Prostate gland (tissue), 2 donors: ENCODE measurements at regions not wholly inside any gene's neighbourhood (a gene's known extent, or its start where the extent isn't known, plus 50 kb on each side); places are given as distances from the start of the nearest gene placed in this dataset.

Source experiments
- CTCF ChIP-seq, 4 experiments: fragments of 200-600 bp in 2 of 4; fragments of 450-650 bp in 2 of 4; sonication (generic) in 2 of 4; IDR thresholded peaks; 1 replicate in 3 of 4; 2 replicates in 1 of 4; pipeline ENCODE4 v1.5.1; 2016 to 2019; ENCODE audit warnings: antibody characterized with exemption in 4 of 4, mild to moderate bottlenecking in 2 of 4, moderate library complexity in 2 of 4
- POLR2A ChIP-seq: fragments of 450-650 bp; IDR thresholded peaks from one replicate; pipeline ENCODE4 v1.6.1; 2016; ENCODE audit warnings: antibody characterized with exemption, mild to moderate bottlenecking

GRCh38 chr6:119891206-119891605, 541.6 kb upstream of the MAN1A1 start:
- TF ChIP-seq POLR2A (no peak), CTCF (IDR thresholded peaks at IDR 0.05) (no peak)
